ENCODE measurements at regions not wholly inside any gene's neighbourhood (a gene's known extent, or its start where the extent isn't known, plus 50 kb on each side); places are given as distances from the start of the nearest gene placed in this dataset.

GRCh38 chr5:163913548-163913947 is 408.1 kb downstream of the MAT2B start:
- no peak for TF ChIP-seq CTCF (IDR thresholded peaks at IDR 0.05; ENCODE audit: poor library complexity)
- TF ChIP-seq EZH2phosphoT487 (IDR thresholded peaks at IDR 0.05; ENCODE audit: low read depth, severe bottlenecking, unreplicated experiment), result no peak
- TF ChIP-seq EZH2 (IDR thresholded peaks at IDR 0.05; ENCODE audit: borderline replicate concordance), result no peak

Data from hepatocyte (in vitro differentiated cells).